ENCODE measurements at regions not wholly inside any gene's neighbourhood (a gene's known extent, or its start where the extent isn't known, plus 50 kb on each side); places are given as distances from the start of the nearest gene placed in this dataset.

- TF ChIP-seq ELF1 (IDR thresholded peaks at IDR 0.05): no peak
- TF ChIP-seq CTCF (IDR thresholded peaks at IDR 0.05): no peak
- TF ChIP-seq RCOR1 (IDR thresholded peaks at IDR 0.05; ENCODE audit: low read length): no peak
- no peak for TF ChIP-seq TAF1 (IDR thresholded peaks at IDR 0.05; ENCODE audit: borderline replicate concordance, low read depth, low read length)
- no peak for TF ChIP-seq YY1 (IDR thresholded peaks at IDR 0.05; ENCODE audit: low read depth)
- TF ChIP-seq POLR2AphosphoS5 (IDR thresholded peaks at IDR 0.05; ENCODE audit: low read depth, low read length): no peak
- TF ChIP-seq MXI1 (IDR thresholded peaks at IDR 0.05; ENCODE audit: low read depth, low read length): no peak
- no peak for TF ChIP-seq USF2 (IDR thresholded peaks at IDR 0.05; ENCODE audit: borderline replicate concordance, low read depth, low read length)
Measured at GRCh38 chr3:132117642-132118041, 82.8 kb upstream of the CPNE4 start.
